ENCODE measurements at regions not wholly inside any gene's neighbourhood (a gene's known extent, or its start where the extent isn't known, plus 50 kb on each side); places are given as distances from the start of the nearest gene placed in this dataset.

DNA sequence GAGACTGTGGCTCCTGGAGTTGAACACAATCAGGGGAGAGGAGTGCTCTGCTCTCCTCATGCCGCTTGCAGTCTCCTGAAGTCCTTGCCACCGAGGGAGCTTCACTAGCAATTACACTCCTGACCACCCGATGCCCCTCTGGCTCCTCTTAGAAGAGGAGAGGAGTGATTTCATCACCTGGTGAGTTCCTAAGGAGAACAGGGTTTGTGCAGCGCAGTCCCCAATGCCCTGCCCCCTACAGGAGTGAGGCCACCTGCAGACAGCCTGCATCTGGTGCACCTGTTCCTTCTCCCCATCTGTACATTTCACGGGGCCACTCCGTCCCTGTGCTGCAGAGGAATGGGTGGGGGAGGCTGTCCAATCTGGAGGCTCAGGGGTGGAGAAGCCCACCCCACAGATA is 267.2 kb downstream of the HRH4 start:
- CTCF ChIA-PET, result interaction anchor here (0.6 to 4.5 kb wide), 5 partner anchors 14 to 239 kb away, joined by 3 to 43 read pairs (median 3); no protein-coding TSS in a partner anchor
- WGBS (ENCODE audit: missing lambda C conversion rate), result 7% methylated on average over 3 of the region's 6 CpGs
- TF ChIP-seq MAFK (IDR thresholded peaks at IDR 0.05; ENCODE audit: partially characterized antibody) (no peak), RNF2 (IDR thresholded peaks at IDR 0.05; ENCODE audit: borderline replicate concordance, low read depth) (no peak), NR3C1 (IDR thresholded peaks at IDR 0.05) (no peak), ZC3H11A (IDR thresholded peaks at IDR 0.05) (no peak), ZFP36 (IDR thresholded peaks at IDR 0.05; ENCODE audit: borderline replicate concordance, partially characterized antibody) (no peak), HOXB13 (CRISPR knock-in tag; IDR thresholded peaks at IDR 0.05; ENCODE audit: low read depth) (no peak), TFCP2L1 (CRISPR knock-in tag; IDR thresholded peaks at IDR 0.05) (no peak), CHD4 (IDR thresholded peaks at IDR 0.05; ENCODE audit: borderline replicate concordance) (no peak), HDAC2 (IDR thresholded peaks at IDR 0.05) (no peak), GATA3 (IDR thresholded peaks at IDR 0.05; ENCODE audit: borderline replicate concordance) (no peak), RAD21 (conservative IDR thresholded peaks at IDR 0.05 in 1 of 2, IDR thresholded peaks at IDR 0.05 in 1 of 2) (no peak), EHF (CRISPR knock-in tag; IDR thresholded peaks at IDR 0.05) (no peak)
- TF ChIP-seq, protein P1, sequence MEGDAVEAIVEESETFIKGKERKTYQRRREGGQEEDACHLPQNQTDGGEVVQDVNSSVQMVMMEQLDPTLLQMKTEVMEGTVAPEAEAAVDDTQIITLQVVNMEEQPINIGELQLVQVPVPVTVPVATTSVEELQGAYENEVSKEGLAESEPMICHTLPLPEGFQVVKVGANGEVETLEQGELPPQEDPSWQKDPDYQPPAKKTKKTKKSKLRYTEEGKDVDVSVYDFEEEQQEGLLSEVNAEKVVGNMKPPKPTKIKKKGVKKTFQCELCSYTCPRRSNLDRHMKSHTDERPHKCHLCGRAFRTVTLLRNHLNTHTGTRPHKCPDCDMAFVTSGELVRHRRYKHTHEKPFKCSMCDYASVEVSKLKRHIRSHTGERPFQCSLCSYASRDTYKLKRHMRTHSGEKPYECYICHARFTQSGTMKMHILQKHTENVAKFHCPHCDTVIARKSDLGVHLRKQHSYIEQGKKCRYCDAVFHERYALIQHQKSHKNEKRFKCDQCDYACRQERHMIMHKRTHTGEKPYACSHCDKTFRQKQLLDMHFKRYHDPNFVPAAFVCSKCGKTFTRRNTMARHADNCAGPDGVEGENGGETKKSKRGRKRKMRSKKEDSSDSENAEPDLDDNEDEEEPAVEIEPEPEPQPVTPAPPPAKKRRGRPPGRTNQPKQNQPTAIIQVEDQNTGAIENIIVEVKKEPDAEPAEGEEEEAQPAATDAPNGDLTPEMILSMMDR (IDR thresholded peaks at IDR 0.05), result no peak
- TF ChIP-seq, protein P2, sequence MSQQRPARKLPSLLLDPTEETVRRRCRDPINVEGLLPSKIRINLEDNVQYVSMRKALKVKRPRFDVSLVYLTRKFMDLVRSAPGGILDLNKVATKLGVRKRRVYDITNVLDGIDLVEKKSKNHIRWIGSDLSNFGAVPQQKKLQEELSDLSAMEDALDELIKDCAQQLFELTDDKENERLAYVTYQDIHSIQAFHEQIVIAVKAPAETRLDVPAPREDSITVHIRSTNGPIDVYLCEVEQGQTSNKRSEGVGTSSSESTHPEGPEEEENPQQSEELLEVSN (IDR thresholded peaks at IDR 0.05; ENCODE audit: borderline replicate concordance, low read depth), result no peak
- TF ChIP-seq, protein P3, sequence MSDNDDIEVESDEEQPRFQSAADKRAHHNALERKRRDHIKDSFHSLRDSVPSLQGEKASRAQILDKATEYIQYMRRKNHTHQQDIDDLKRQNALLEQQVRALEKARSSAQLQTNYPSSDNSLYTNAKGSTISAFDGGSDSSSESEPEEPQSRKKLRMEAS (IDR thresholded peaks at IDR 0.05), result no peak
- Histone ChIP-seq H3K4me2 (no peak overlapping the region), H3K4me3 (no peak overlapping the region), H3K9me3 (no peaks in the 10 kb centered on the region), H3K4me1 (no peaks in the 10 kb centered on the region), H3K27ac (no peak overlapping the region)
- POLR2A ChIA-PET, result interaction anchor here (0.6 kb wide), 1 partner anchor 1273 kb away, joined by 4 read pairs; no protein-coding TSS in a partner anchor
- DNase-seq (ENCODE audit: low read depth in 1 of 2, low spot score in 1 of 2), result no peak
- peak in 1 of 2 experiments; percentile 43; a peak in 2 of 6 replicates for ATAC-seq
- no peak for FAIRE-seq

DNA sequence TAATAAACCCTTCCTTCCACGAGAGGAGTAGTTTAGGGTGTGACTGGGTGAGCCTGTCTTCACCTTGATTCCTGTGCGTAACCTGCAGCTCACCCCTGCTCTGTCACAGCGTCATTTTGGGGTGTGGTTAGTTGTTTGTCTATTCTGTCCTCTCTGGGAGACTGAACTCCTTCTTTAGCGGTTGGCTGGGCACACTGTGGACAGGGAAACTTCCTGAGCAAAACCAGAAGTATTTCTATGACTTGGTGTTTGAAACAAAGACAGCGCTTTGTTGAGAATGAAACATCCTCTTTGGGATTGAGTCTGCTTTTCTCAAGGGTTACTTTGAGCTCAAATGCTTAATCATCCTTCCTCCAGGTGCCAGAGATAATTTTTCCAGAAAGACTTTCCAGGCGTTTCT is 270.7 kb downstream of the HRH4 start:
- no peak overlapping the region for H3K4me3 ChIP-seq
- H3K4me1 ChIP-seq, result no peaks in the 10 kb centered on the region
- ATAC-seq (no peak), FAIRE-seq (no peak), DNase-seq (ENCODE audit: low read depth in 1 of 2, low spot score in 1 of 2) (no peak)
- POLR2A ChIA-PET, result no interaction called here
- CTCF ChIA-PET, result interaction anchor here (1.4 to 1.6 kb wide), 2 partner anchors 13 to 184 kb away, joined by 3 to 4 read pairs; no protein-coding TSS in a partner anchor
- H3K4me2 ChIP-seq, result no peak overlapping the region
- no peak overlapping the region for H3K27ac ChIP-seq
- WGBS (ENCODE audit: missing lambda C conversion rate), result 29% methylated on average over 5 of the region's 6 CpGs
- TF ChIP-seq PHF8 (IDR thresholded peaks at IDR 0.05; ENCODE audit: borderline replicate concordance, low read depth) (no peak), HOXB5 (CRISPR knock-in tag; IDR thresholded peaks at IDR 0.05) (no peak), RFX5 (IDR thresholded peaks at IDR 0.05) (no peak), EHF (CRISPR knock-in tag; IDR thresholded peaks at IDR 0.05) (no peak), SMC3 (IDR thresholded peaks at IDR 0.05) (no peak), RCOR1 (IDR thresholded peaks at IDR 0.05; ENCODE audit: low read depth, low read length) (no peak), NPAS2 (CRISPR knock-in tag; IDR thresholded peaks at IDR 0.05; ENCODE audit: borderline replicate concordance) (no peak)
- TF ChIP-seq, protein P4, sequence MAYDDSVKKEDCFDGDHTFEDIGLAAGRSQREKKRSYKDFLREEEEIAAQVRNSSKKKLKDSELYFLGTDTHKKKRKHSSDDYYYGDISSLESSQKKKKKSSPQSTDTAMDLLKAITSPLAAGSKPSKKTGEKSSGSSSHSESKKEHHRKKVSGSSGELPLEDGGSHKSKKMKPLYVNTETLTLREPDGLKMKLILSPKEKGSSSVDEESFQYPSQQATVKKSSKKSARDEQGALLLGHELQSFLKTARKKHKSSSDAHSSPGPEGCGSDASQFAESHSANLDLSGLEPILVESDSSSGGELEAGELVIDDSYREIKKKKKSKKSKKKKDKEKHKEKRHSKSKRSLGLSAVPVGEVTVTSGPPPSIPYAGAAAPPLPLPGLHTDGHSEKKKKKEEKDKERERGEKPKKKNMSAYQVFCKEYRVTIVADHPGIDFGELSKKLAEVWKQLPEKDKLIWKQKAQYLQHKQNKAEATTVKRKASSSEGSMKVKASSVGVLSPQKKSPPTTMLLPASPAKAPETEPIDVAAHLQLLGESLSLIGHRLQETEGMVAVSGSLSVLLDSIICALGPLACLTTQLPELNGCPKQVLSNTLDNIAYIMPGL (CRISPR knock-in tag; IDR thresholded peaks at IDR 0.05; ENCODE audit: borderline replicate concordance), result no peak
- TF ChIP-seq, protein P5, sequence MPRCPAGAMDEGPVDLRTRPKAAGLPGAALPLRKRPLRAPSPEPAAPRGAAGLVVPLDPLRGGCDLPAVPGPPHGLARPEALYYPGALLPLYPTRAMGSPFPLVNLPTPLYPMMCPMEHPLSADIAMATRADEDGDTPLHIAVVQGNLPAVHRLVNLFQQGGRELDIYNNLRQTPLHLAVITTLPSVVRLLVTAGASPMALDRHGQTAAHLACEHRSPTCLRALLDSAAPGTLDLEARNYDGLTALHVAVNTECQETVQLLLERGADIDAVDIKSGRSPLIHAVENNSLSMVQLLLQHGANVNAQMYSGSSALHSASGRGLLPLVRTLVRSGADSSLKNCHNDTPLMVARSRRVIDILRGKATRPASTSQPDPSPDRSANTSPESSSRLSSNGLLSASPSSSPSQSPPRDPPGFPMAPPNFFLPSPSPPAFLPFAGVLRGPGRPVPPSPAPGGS (IDR thresholded peaks at IDR 0.05), result no peak
- H3K9me3 ChIP-seq, result no peaks in the 10 kb centered on the region

All from A549 (cell line).